OCI-M1 (cell line): ENCODE measurements at regions not wholly inside any gene's neighbourhood (a gene's known extent, or its start where the extent isn't known, plus 50 kb on each side); places are given as distances from the start of the nearest gene placed in this dataset.
"Not testable (repeated sequence)": the region's sequence is repeated elsewhere in the genome, so short reads cannot be mapped to it uniquely, and the experiment has no call there.

Source experiments
- DNase-seq: peaks from one replicate; lab custom pipeline; 2025; lab: John Stamatoyannopoulos, UW

- peak; percentile 16 for DNase-seq
Observed at GRCh38 chr3:101998256-101998926, 149.1 kb downstream of the NFKBIZ start.

GRCh38 chr3:101999177-101999779, 150.0 kb downstream of the NFKBIZ start:
- DNase-seq = no peak

- DNase-seq = no peak
Observed at GRCh38 chr3:102000620-102001209, 151.4 kb downstream of the NFKBIZ start.

- DNase-seq = no peak
Observed at GRCh38 chr3:102002056-102002455, 152.7 kb downstream of the NFKBIZ start.

GRCh38 chr3:102004561-102004960, 155.2 kb downstream of the NFKBIZ start:
- no peak for DNase-seq

- DNase-seq = no peak
Observed at GRCh38 chr3:102005551-102005950, 156.2 kb downstream of the NFKBIZ start.

- DNase-seq = no peak
Observed at GRCh38 chr3:102006812-102007485, 157.6 kb downstream of the NFKBIZ start.

GRCh38 chr3:102008436-102008835, 159.1 kb downstream of the NFKBIZ start:
- not testable (repeated sequence) for DNase-seq

GRCh38 chr3:102016417-102016816, 167.1 kb downstream of the NFKBIZ start:
- peak; percentile 38 for DNase-seq

- no peak for DNase-seq
Observed at GRCh38 chr3:102017784-102018183, 168.5 kb downstream of the NFKBIZ start.

GRCh38 chr3:102018551-102018950, 169.2 kb downstream of the NFKBIZ start:
- DNase-seq = no peak

- DNase-seq = no peak
Observed at GRCh38 chr3:102020735-102021134, 171.4 kb downstream of the NFKBIZ start.

GRCh38 chr3:102024270-102024904, 175.1 kb downstream of the NFKBIZ start:
- no peak for DNase-seq

GRCh38 chr3:102025606-102026270, 176.4 kb downstream of the NFKBIZ start:
- DNase-seq = no peak

GRCh38 chr3:102026656-102027055, 177.3 kb downstream of the NFKBIZ start:
- DNase-seq = no peak

- DNase-seq = no peak
Observed at GRCh38 chr3:102030661-102031060, 181.3 kb downstream of the NFKBIZ start.

- DNase-seq = no peak
Observed at GRCh38 chr3:102031834-102032233, 182.5 kb downstream of the NFKBIZ start.

GRCh38 chr3:102032491-102033383, 183.4 kb downstream of the NFKBIZ start:
- DNase-seq = no peak

- DNase-seq = no peak
Observed at GRCh38 chr3:102034639-102035451, 185.5 kb downstream of the NFKBIZ start.

- peak; percentile 20 for DNase-seq
Observed at GRCh38 chr3:102036017-102036416, 186.7 kb downstream of the NFKBIZ start.
